Glutamatergic neuron (in vitro differentiated cells): ENCODE measurements at regions not wholly inside any gene's neighbourhood (a gene's known extent, or its start where the extent isn't known, plus 50 kb on each side); places are given as distances from the start of the nearest gene placed in this dataset.

Experiments
- DNase-seq: peaks from one replicate; pipeline ENCODE4 v3.0.0; 2022
- H3K27ac Mint-ChIP-seq: one replicate; pipeline ENCODE4 v1.8.0; 2020; ENCODE audit warnings: mild to moderate bottlenecking, mixed read lengths, inconsistent platforms; ENCODE audit not compliant: unreplicated experiment
- H3K27me3 Mint-ChIP-seq: one replicate; pipeline ENCODE4 v1.8.0; 2020; ENCODE audit warnings: mild to moderate bottlenecking, moderate library complexity, mixed read lengths, inconsistent platforms; ENCODE audit not compliant: unreplicated experiment
- H3K36me3 Mint-ChIP-seq: one replicate; pipeline ENCODE4 v1.8.0; 2020; ENCODE audit warnings: mild to moderate bottlenecking, mixed read lengths, inconsistent platforms; ENCODE audit not compliant: unreplicated experiment
- H3K4me1 Mint-ChIP-seq: one replicate; pipeline ENCODE4 v1.8.0; 2020; ENCODE audit warnings: mild to moderate bottlenecking, low read depth, mixed read lengths, inconsistent platforms; ENCODE audit not compliant: unreplicated experiment
- H3K4me3 Mint-ChIP-seq: one replicate; pipeline ENCODE4 v1.8.0; 2020; ENCODE audit warnings: mild to moderate bottlenecking, mixed read lengths, inconsistent platforms; ENCODE audit not compliant: unreplicated experiment
- H3K9me3 Mint-ChIP-seq: one replicate; pipeline ENCODE4 v1.8.0; 2020; ENCODE audit warnings: mild to moderate bottlenecking, moderate library complexity, mixed read lengths, inconsistent platforms; ENCODE audit not compliant: unreplicated experiment
- CTCF ChIP-seq: fragments of 200-600 bp; sonication (generic); IDR thresholded peaks from one replicate; pipeline ENCODE4 v1.5.0; 2021; ENCODE audit not compliant: partially characterized antibody, unreplicated experiment

- no peak for TF ChIP-seq CTCF
- Mint-ChIP-seq H3K36me3 (no peaks in the 10 kb centered on the region), H3K27ac (no peak overlapping the region), H3K9me3 (peaks cover 2% of the 10 kb centered on the region), H3K27me3 (no peaks in the 10 kb centered on the region), H3K4me1 (no peaks in the 10 kb centered on the region), H3K4me3 (no peak overlapping the region)
- no peak for DNase-seq
Observed at GRCh38 chr10:2913474-2913873, 153.9 kb upstream of the PFKP start.

GRCh38 chr10:2910656-2911055 is 156.7 kb upstream of the PFKP start:
- Mint-ChIP-seq H3K4me3 (no peak overlapping the region), H3K36me3 (no peaks in the 10 kb centered on the region), H3K4me1 (no peaks in the 10 kb centered on the region), H3K27me3 (no peaks in the 10 kb centered on the region), H3K27ac (no peak overlapping the region), H3K9me3 (peaks cover 2% of the 10 kb centered on the region)
- no peak for TF ChIP-seq CTCF
- DNase-seq = no peak

GRCh38 chr10:2909921-2910320 is 157.4 kb upstream of the PFKP start:
- H3K4me1 Mint-ChIP-seq = no peaks in the 10 kb centered on the region

GRCh38 chr10:2908851-2909630 is 158.3 kb upstream of the PFKP start:
- no peaks in the 10 kb centered on the region for H3K4me1 Mint-ChIP-seq
- TF ChIP-seq CTCF = no peak
- H3K9me3 Mint-ChIP-seq = peaks cover 2% of the 10 kb centered on the region
- no peak overlapping the region for H3K4me3 Mint-ChIP-seq
- DNase-seq = no peak
- H3K36me3 Mint-ChIP-seq = no peaks in the 10 kb centered on the region
- H3K27ac Mint-ChIP-seq = no peak overlapping the region
- H3K27me3 Mint-ChIP-seq = no peaks in the 10 kb centered on the region

More at GRCh38 chr10:2909921-2910320, 157.4 kb upstream of the PFKP start:
- peaks cover 2% of the 10 kb centered on the region for H3K9me3 Mint-ChIP-seq
- no peak overlapping the region for H3K4me3 Mint-ChIP-seq
- no peak overlapping the region for H3K27ac Mint-ChIP-seq
- no peaks in the 10 kb centered on the region for H3K36me3 Mint-ChIP-seq
- TF ChIP-seq CTCF = no peak
- no peaks in the 10 kb centered on the region for H3K27me3 Mint-ChIP-seq
- no peak for DNase-seq

- Mint-ChIP-seq H3K9me3 (peaks cover 2% of the 10 kb centered on the region), H3K36me3 (no peaks in the 10 kb centered on the region), H3K27me3 (no peaks in the 10 kb centered on the region), H3K27ac (no peak overlapping the region), H3K4me1 (no peaks in the 10 kb centered on the region), H3K4me3 (no peak overlapping the region)
- TF ChIP-seq CTCF = no peak
- DNase-seq = no peak
Observed at GRCh38 chr10:2906974-2907373, 160.4 kb upstream of the PFKP start.
